Tibial artery (tissue), 4 donors: ENCODE measurements at regions not wholly inside any gene's neighbourhood (a gene's known extent, or its start where the extent isn't known, plus 50 kb on each side); places are given as distances from the start of the nearest gene placed in this dataset.

ENCODE experiments used
- DNase-seq, 2 donors: peaks; one replicate each; pipeline ENCODE4 v3.0.0-alpha.2; 2019
- H3K27ac ChIP-seq, 2 donors: fragments of 200-600 bp; sonication (generic) in 1 of 2; 1 replicate in 1 of 2; 2 replicates in 1 of 2; pipeline ENCODE4 v1.5.1; 2018 to 2019; ENCODE audit warnings: mild to moderate bottlenecking in 1 of 2
- H3K27me3 ChIP-seq, 2 donors: fragments of 200-600 bp; sonication (generic) in 1 of 2; one replicate each; pipeline versions ENCODE4 v1.5.1 to v1.6.0; 2016 to 2019
- H3K36me3 ChIP-seq, 3 donors: fragments of 200-600 bp; sonication (generic) in 2 of 3; one replicate each; pipeline ENCODE4 v1.5.1; 2016 to 2019; ENCODE audit warnings: mild to moderate bottlenecking in 2 of 3
- H3K4me1 ChIP-seq, 4 donors: fragments of 200-600 bp; sonication (generic) in 2 of 4; 1 replicate in 3 of 4; 2 replicates in 1 of 4; pipeline ENCODE4 v1.5.1; 2016 to 2019
- H3K4me3 ChIP-seq, 2 donors: fragments of 200-600 bp; sonication (generic) in 1 of 2; 1 replicate in 1 of 2; 2 replicates in 1 of 2; pipeline ENCODE4 v1.5.1; 2018 to 2019; ENCODE audit warnings: mild to moderate bottlenecking in 2 of 2
- H3K9me3 ChIP-seq, 3 donors: fragments of 200-600 bp; sonication (generic) in 1 of 3; one replicate each; pipeline ENCODE4 v1.5.1; 2016 to 2019
- CTCF ChIP-seq, 2 experiments: fragments of 200-600 bp in 1 of 2; fragments of 450-650 bp in 1 of 2; IDR thresholded peaks; one replicate each; pipeline ENCODE4 v1.5.1; 2017 to 2019; ENCODE audit warnings: antibody characterized with exemption in 2 of 2, mild to moderate bottlenecking in 1 of 2, moderate library complexity in 1 of 2
- intact Hi-C: fragments of 100-400 bp; cut with DNase I; formaldehyde crosslinking; loops from one replicate; pipeline ENCODE4 v1.15.0; 2023; ENCODE audit warnings: low total_unique reads

- Histone ChIP-seq H3K27me3 (no peaks in the 10 kb centered on the region), H3K9me3 (no peaks in the 10 kb centered on the region), H3K36me3 (no peaks in the 10 kb centered on the region), H3K4me1 (no peaks in the 10 kb centered on the region), H3K4me3 (no peak overlapping the region), H3K27ac (no peak overlapping the region)
- TF ChIP-seq CTCF (IDR thresholded peaks at IDR 0.05): no peak
- intact Hi-C loops: no loop called here
- no peak for DNase-seq
Measured at GRCh38 chr9:105928416-105928815, 234.1 kb downstream of the TMEM38B start.

- TF ChIP-seq CTCF (IDR thresholded peaks at IDR 0.05): no peak
- DNase-seq: no peak
- Histone ChIP-seq H3K9me3 (no peaks in the 10 kb centered on the region), H3K4me3 (no peak overlapping the region), H3K36me3 (no peaks in the 10 kb centered on the region), H3K27me3 (no peaks in the 10 kb centered on the region), H3K4me1 (no peaks in the 10 kb centered on the region), H3K27ac (no peak overlapping the region)
- intact Hi-C loops: no loop called here
Measured at GRCh38 chr9:105930011-105930627, 235.8 kb downstream of the TMEM38B start.

GRCh38 chr9:105932276-105932675, 237.9 kb downstream of the TMEM38B start:
- H3K36me3 ChIP-seq: no peaks in the 10 kb centered on the region
- H3K27ac ChIP-seq: no peak overlapping the region
- H3K4me3 ChIP-seq: no peak overlapping the region
- H3K27me3 ChIP-seq: no peaks in the 10 kb centered on the region
- TF ChIP-seq CTCF (IDR thresholded peaks at IDR 0.05): no peak
- H3K4me1 ChIP-seq: no peaks in the 10 kb centered on the region
- no peak for DNase-seq
- no peaks in the 10 kb centered on the region for H3K9me3 ChIP-seq
- intact Hi-C loops: no loop called here

- intact Hi-C loops: no loop called here
- DNase-seq: no peak
- H3K27ac ChIP-seq: no peak overlapping the region
- H3K4me1 ChIP-seq: no peaks in the 10 kb centered on the region
- no peaks in the 10 kb centered on the region for H3K36me3 ChIP-seq
- TF ChIP-seq CTCF (IDR thresholded peaks at IDR 0.05): no peak
- H3K9me3 ChIP-seq: peaks cover 0 to 11% (median 0%) of the 10 kb centered on the region in 3 donors
- no peak overlapping the region for H3K4me3 ChIP-seq
- no peaks in the 10 kb centered on the region for H3K27me3 ChIP-seq
Measured at GRCh38 chr9:105950448-105950847, 256.1 kb downstream of the TMEM38B start.

- H3K27ac ChIP-seq: no peak overlapping the region
- no peaks in the 10 kb centered on the region for H3K36me3 ChIP-seq
- no peak overlapping the region for H3K4me3 ChIP-seq
- H3K27me3 ChIP-seq: no peaks in the 10 kb centered on the region
- intact Hi-C loops: no loop called here
- DNase-seq: no peak
- H3K4me1 ChIP-seq: no peaks in the 10 kb centered on the region
- peaks cover 0 to 11% (median 0%) of the 10 kb centered on the region in 3 donors for H3K9me3 ChIP-seq
- TF ChIP-seq CTCF (IDR thresholded peaks at IDR 0.05): no peak
Measured at GRCh38 chr9:105950894-105951293, 256.6 kb downstream of the TMEM38B start.

- no peaks in the 10 kb centered on the region for H3K36me3 ChIP-seq
- no peaks in the 10 kb centered on the region for H3K4me1 ChIP-seq
- H3K27ac ChIP-seq: no peak overlapping the region
- no peaks in the 10 kb centered on the region for H3K9me3 ChIP-seq
- intact Hi-C loops: no loop called here
- no peak overlapping the region for H3K4me3 ChIP-seq
- no peaks in the 10 kb centered on the region for H3K27me3 ChIP-seq
- no peak for TF ChIP-seq CTCF (IDR thresholded peaks at IDR 0.05)
- DNase-seq: no peak
Measured at GRCh38 chr9:105954517-105954916, 260.2 kb downstream of the TMEM38B start.
